ENCODE measurements at regions not wholly inside any gene's neighbourhood (a gene's known extent, or its start where the extent isn't known, plus 50 kb on each side); places are given as distances from the start of the nearest gene placed in this dataset.
"Not testable (repeated sequence)": the region's sequence is repeated elsewhere in the genome, so short reads cannot be mapped to it uniquely, and the experiment has no call there.

DNA sequence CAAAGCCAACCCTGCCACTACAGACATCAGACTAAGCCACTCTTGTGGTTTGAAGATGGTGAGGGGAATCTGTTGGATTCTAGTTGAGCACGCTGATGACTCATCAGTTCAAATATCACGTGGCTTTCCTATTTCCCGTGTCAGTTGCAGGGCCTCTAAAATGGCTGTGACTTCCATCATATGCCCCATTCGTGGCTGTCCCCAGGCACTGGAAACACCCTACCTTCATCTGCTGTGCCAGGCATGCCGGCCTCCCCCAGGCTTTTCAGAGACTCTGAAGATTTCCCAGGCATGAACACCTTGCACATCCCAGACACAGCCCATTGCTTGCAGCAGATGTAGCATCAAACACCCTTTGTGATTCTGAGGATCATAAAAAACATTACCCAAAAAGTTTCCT lies 659.9 kb downstream of the UQCRFS1 start:
- DNase-seq, result peak in 1 of 5 experiments; percentile 24

DNA sequence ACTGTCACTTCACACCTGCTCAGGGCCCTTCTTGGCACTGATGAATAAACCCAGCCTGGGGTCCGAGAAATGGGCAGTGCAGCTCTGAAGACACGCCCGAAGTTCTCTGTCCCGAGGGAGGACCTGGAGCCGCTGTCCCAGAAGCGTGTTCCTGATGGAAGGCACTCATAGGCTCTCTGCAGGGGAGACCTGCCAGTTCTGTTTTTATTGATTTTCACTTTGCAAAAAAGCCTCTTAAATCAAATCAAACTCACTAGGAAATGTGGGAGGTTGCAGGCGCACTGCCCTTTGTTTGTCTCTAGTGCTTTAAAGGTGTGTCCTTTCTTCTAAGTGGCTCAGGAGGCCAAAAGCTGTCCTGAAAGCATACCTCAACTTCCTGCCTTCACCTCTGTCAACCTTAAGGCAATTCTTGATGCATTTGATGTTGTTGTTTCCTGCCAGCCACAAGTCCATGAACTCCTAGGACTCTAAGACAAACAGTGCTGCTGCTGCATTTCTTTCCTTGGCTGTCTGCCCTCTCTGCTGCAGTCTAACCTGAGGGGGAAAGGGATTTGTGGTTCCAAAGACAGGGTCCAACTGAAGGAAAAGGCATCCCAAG lies 663.2 kb downstream of the UQCRFS1 start:
- no peak for DNase-seq

- DNase-seq, result no peak
Observed at GRCh38 chr19:28546148-28546685, 666.7 kb downstream of the UQCRFS1 start.

DNA sequence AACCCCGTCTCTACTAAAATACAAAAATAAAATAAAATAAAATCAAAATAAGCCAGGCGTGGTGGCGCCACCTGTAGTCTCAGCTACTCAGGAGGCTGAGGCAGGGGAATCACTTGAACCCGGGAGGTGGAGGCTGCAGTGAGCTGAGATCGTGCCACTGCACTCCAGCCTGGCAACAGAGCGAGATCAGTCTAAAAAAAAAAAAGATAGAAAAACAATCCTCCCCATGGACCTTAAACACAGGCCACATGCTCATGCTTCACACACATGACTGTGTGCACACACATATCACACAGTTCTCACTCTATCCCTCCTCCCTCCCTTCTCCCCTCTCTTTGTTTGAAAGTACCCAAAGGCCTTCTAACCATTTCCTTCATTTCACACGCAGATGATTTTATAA lies 667.6 kb downstream of the UQCRFS1 start:
- DNase-seq, result not testable (repeated sequence)

DNA sequence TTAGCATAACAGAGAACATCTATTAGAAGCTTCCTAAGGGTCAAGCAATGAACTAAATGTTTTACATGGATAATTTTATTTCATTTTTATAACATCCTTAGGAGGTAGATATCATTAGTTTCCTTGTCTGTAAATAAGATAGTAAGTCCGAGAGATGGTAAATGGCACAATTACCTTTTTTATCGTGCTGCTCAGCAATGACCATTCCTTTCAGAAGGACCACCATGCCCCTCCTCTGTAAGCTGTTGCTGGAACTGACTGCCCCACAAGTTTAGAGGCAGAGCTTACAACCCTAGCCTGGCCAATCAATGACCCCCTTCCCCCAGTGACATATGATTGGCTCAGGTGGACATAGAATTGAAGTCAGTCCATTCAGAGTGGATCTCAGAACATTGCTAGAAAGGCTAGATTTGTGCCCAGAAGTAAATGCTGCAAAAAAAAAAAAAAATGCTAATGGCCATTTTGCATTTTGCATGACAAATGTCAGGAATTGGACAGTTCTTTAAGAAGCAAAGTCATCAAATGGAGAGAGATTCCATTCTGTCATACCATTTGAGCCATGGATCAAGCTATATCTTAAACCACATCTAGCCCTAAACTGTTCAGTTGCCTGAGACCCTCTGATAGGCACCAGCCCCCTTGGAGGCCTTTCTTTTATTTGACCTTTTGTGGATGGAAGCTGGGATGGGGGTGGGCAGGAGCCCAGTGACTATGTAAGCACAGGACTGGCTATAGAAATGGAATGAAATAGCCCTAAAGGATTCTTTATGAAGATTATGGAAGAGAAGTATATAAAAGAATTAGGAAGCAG lies 668.3 kb downstream of the UQCRFS1 start:
- no peak for DNase-seq

GRCh38 chr19:28543244-28543776 lies 669.6 kb downstream of the UQCRFS1 start:
- DNase-seq, result no peak

- no peak for DNase-seq
Observed at GRCh38 chr19:28542394-28543243, 670.3 kb downstream of the UQCRFS1 start.

- DNase-seq, result no peak
Observed at GRCh38 chr19:28541602-28542393, 671.2 kb downstream of the UQCRFS1 start.

DNA sequence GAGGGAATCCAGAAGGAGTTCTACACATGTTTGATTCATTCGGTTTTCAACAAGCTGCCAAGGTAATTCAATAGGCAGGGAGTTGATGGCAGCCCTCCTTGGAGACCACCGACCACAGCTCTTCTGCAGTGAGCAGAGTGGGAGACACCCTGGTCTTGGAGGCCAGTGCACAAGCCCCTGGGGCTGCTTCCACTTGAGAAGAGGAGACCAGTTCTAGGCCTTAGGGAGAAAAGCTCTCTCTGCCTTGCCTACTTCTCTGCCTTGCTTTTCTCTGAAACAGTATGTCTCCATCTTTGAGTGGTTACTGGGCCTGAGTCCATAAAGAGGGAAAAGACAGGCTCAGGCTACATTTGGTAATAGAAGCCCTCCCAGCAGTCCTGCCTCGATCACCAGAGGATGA lies 671.9 kb downstream of the UQCRFS1 start:
- no peak for DNase-seq

GRCh38 chr19:28540385-28540784 lies 672.6 kb downstream of the UQCRFS1 start:
- not testable (repeated sequence) for DNase-seq

GRCh38 chr19:28539759-28540158 lies 673.2 kb downstream of the UQCRFS1 start:
- no peak for DNase-seq

DNA sequence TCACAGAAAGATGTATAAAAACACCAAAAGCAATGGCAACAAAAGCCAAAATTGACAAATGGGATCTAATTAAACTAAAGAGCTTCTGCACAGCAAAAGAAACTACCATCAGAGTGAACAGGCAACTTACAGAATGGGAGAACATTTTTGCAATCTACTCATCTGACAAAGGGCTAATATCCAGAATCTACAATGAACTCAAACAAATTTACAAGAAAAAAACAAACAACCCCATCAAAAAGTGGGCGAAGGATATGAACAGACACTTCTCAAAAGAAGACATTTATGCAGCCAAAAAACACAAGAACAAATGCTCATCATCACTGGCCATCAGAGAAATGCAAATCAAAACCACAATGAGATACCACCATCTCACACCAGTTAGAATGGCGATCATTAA lies 674.4 kb downstream of the UQCRFS1 start:
- not testable (repeated sequence) for DNase-seq

DNA sequence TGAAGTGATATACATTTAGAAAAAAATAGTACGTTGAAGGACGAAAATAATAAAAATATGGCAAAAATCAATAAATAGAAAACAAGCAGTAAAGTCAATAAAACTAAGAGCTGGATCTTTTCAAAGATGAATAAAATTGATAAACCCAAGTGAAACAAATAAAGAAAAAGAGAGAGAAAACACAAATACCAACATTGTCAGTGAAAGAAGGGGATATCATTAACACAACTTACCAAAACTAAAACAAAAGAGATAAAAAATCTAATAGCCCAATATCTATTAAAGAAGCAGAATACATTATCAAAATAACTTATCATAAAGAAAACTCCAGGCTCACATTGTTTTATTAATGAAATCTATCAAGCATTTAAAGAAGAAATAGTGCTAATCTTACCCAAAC lies 675.1 kb downstream of the UQCRFS1 start:
- no peak for DNase-seq

DNA sequence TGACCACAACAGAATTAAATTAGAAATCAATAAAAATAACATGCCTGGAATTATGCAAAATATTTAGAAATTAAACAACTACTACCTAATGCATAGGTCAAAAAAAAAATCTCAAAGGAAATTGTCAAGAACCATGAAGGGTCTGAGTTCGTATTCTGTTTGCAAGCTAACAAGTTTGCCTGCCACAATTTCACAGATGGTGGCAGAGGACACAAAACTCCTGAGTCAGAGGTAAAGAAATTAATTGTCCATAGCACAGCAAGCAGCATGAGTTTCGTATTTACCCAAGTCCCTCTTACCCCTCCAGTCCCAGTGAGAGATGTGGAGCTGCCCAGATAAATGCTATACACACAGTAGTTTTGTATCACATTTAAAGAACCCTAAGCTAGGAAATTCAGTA lies 675.9 kb downstream of the UQCRFS1 start:
- no peak for DNase-seq

GRCh38 chr19:28535352-28535775 lies 677.6 kb downstream of the UQCRFS1 start:
- no peak for DNase-seq

DNA sequence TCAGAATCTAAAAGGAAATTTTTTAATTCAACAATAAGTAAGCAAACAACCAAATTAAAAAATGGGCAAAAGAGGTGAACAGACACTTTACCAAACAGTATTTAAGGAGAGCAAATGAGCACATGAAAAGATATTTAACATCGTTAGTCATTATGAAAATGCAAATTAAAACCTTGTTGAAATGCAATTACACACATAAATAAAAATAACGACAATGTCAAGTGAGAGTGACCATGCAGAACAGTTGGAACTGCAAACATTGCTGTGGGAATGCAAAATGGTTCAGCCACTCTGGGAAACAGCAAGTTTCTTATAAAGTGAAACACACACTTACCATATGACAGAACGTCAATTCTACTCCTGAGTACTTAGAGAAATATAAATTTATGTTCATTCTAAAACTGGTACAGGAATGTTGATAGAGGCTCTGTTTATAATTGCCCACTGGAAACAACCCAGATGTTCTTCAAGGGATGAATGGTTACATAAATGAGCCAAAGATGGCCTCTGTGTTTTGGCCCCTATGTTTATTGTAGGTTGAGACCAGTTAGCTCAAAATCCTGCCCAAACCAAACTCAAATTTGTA lies 678.1 kb downstream of the UQCRFS1 start:
- DNase-seq, result no peak

DNA sequence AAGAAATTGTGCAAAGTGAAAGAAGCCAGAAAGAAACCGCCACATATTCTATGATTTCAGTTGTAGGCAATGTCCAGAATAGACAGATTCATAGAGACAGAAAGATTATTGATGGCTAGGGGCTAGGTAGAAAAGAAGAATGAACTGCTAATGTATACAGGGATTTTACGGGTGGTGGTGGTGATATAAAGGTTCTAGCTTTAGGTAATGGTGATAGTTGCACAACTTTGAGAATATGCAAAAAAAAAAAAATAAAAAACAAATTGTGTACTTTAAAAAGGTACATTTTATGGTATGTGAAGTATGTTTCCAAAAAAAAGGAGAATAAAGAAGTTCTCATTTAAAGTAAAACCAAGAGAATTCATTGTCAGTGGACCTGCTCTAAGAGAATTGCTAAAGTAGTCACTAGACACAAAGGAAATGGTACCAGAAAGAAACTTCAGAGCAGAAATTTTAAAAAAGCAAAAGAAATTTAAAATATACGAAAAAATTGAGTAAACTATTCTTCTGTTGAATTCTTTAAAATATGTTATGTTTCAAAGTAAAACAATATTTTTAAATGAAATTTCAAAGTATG lies 680.1 kb downstream of the UQCRFS1 start:
- DNase-seq, result no peak

DNA sequence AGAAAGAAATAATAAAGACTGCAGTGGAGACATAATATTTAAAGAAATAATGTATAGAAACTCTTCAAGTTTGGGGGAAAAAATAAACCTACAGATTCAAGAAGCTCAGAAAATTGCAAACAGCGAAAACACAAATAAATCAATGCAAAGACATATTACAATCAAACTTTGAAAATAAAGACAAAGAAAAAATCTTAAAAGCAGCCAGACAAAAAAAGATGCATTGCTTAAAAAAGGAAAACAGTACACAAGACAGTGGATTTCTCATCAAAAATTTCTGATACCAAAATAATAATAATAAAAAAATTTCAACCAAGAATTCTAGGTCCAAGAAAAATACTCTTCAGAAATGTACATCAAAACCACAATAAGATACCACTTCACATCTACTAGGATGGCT lies 681.0 kb downstream of the UQCRFS1 start:
- DNase-seq, result no peak

GRCh38 chr19:28530406-28531035 lies 682.4 kb downstream of the UQCRFS1 start:
- DNase-seq, result no peak

- no peak for DNase-seq
Observed at GRCh38 chr19:28526038-28526437, 686.9 kb downstream of the UQCRFS1 start.

GRCh38 chr19:28523619-28524018 lies 689.3 kb downstream of the UQCRFS1 start:
- no peak for DNase-seq
